Retina (tissue), 1 donor: ENCODE measurements at regions not wholly inside any gene's neighbourhood (a gene's known extent, or its start where the extent isn't known, plus 50 kb on each side); places are given as distances from the start of the nearest gene placed in this dataset.

Source experiments
- DNase-seq: peaks from one replicate; pipeline ENCODE4 v3.0.0-alpha.2; 2016

DNA sequence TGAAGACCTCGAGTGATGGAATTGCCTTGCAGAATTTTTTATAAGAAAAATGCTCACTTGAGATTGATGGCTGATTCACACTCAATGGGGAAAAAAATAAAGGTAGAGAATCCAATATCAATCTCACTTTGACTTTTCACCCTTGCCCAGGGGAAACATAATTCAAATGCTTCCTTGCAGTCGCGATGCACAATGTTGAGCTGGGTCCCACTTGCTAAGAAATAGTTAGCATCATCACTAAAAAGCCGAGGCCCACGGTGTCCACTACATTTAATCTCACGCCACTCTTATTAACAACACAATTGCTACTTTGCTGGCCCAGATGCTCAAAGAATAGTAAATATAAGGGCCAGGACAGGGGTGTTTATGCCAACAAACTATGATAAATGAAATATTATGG, 223.4 kb downstream of the SPTSSA start:
- no peak for DNase-seq

DNA sequence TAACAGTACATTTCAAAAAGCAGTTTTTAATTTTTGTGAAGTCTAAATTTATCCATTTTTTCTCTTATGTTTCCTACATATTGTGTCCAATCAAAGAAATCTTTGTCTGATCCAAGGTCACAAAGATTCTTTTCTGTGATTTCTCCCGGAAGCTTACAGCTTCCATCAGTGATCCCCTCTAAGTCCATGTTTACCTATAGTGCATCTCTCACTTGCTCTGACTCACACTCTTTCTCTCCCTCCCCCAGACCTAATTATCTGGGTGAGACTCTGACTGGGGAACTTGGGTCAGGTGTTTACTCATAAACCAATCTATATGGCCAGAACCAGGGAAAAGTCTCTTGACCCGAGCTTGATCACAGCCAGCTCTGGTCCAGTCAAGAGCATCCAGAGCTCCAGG, 224.4 kb downstream of the SPTSSA start:
- DNase-seq: no peak

DNA sequence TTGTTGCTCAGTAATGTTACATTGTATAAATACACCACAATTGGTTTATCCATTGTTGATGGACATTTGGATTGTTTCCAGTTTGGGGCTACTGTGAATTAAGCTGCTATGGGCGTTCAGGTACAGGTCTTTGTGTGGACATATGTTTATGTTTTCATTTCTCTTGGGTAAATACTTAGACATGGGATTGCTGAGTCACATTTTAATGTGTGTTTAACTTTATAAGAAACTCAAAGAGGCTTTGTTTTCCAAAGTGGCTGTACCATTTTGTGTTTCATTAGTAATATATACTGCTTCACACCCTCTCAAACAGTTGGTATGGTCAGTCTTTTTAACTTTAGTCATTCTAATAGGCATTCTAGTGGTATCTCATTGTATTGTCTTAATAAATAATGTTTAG, 225.0 kb downstream of the SPTSSA start:
- no peak for DNase-seq

DNA sequence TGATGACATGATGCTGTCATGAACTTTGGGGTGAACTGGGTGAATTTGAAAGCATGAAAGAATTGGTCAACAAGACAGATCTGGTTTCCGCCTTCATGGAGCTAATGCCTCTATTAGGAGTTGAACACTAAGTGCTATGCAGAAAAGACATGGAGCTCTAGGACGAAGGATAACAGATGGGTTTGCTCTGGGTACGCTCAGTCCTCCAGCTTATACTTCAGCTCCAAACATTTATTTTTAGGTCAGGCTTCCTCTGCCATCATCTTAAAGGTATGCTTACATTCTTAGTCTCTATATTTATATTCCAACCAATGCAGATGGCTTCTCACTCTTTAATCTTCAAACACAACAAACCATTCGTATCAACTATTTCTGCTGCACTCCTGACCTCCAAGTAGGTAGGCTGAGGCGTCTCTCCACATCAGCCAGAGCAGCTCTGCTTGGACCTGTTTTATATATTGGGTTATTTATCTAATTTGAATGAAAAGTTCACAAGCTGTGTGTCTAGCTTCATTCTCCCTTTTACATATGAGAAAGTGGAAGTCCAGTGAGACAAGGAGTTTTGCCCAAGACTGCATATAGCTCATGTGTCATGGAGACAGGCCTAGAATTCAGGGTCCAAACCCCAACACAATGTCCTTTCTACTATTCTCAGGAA, 226.3 kb downstream of the SPTSSA start:
- DNase-seq: no peak

GRCh38 chr14:34234258-34234657, 227.8 kb downstream of the SPTSSA start:
- DNase-seq: no peak

GRCh38 chr14:34233619-34234018, 228.4 kb downstream of the SPTSSA start:
- no peak for DNase-seq

- DNase-seq: no peak
Measured at GRCh38 chr14:34232790-34233189, 229.2 kb downstream of the SPTSSA start.

DNA sequence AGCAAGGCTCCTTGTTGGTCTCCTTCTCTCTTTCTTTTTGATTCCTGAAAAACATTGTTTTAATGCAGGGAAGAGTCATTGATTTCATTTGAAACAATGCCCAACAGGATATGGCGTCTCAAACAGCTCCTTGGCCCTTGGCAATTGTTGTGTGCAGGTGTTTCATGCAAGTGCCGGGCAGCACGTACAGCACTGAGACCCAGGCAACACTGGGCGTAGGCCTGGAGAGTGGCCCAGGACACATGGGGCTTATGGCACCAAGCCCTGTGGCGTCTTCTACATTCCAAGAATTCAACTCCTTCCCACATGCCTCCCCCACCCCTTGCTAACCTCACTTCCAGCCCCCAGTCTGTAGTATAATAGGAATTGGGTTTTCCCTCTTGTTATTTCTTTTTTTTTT, 230.4 kb downstream of the SPTSSA start:
- no peak for DNase-seq

DNA sequence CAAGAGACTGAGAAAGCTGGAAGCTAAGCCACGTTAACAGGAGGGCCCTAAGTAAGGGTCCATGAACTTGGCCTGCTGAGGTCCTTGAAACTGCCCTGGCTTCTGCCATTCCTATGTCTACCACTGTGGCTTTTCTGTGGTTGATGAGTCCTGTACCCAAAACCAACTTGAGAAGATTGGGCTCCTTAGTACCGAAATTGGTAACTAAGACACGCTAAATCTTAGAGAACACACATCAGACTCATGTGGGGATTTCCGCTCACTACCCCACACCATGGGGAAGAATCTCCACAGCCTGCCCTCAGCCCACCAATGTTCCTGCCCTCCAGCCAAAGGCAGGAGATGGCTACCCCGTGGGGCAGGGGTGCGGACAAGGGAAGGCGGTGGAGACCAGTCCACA, 232.9 kb downstream of the SPTSSA start:
- DNase-seq: no peak

- DNase-seq: no peak
Measured at GRCh38 chr14:34228650-34228976, 233.4 kb downstream of the SPTSSA start.

- peak; percentile 81 for DNase-seq
Measured at GRCh38 chr14:34227834-34228649, 234.0 kb downstream of the SPTSSA start.

DNA sequence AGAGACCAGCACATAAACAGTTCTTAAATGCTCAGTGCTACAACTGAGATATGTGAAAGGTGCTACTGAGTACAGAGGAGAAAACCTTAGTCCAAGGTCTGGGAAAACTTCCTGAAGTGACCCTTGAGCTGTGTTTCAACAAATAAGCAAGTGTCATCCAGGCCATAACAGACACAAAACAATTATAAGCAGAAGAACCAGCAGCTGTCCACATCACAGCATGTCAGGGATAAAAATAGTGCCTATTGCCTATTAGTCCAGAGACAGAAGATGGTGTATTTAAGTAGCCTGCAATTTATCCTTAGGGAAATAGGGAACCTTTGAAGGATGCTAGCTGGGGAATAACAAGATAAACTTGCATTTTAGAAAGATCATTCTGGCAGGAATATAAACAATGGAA, 237.8 kb downstream of the SPTSSA start:
- no peak for DNase-seq

GRCh38 chr14:34223373-34224148, 238.5 kb downstream of the SPTSSA start:
- DNase-seq: no peak

DNA sequence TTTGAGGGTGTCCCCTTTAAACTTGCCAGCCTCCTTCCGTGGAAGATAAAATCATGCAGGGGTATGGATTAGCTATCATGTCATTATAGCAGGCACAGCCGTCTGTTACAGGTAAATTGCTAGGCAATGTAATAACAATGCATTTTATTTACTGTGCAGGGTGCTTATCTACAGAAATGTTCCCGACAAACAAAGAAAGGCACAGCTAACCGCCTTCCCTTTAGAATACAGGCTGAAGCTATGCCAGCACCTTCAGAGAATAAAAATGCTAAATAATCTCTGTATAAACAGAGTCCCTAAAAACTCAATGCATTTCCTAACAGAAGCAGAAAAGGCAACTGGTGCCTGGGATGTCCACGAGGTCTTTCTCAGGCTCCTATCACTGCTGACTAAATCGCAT, 239.2 kb downstream of the SPTSSA start:
- DNase-seq: no peak

DNA sequence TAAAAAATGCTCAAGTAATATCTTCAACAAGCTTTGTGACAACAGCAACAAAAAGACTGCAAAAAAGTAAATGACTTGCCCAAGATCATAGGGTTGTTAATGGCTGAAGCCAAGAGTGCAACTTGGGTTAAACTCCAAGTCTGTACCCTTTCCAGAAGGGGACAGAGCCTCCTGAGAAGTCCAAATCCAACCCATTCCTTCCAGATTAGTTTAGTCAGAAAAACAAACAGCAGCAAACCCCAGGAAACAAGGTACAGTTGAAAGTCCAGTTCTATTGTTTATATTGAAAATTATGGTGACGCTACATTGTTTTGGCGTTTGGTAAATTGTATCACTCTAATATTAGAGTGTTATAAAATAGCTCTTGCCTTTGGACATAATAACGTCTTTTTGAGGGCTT, 239.9 kb downstream of the SPTSSA start:
- DNase-seq: no peak

DNA sequence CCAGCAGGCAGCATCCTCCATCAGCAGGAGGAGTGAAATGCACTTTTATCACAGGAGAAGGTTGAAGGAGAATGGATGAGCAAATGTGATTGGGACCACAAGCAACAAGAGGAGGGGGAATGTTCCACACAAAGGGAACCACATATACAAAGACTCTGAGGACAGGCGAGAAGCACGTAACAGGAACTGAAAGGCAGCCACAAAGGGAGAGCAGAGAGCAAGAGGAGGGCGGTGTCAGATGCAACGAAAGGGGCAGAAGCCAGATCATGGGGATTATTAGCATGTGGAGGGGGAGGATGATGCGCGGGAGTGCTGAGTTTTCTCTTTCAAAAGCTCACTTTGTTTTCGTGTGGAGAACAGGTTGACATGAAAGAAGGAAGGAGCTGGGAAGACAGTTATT, 241.1 kb downstream of the SPTSSA start:
- DNase-seq: peak; percentile 7

DNA sequence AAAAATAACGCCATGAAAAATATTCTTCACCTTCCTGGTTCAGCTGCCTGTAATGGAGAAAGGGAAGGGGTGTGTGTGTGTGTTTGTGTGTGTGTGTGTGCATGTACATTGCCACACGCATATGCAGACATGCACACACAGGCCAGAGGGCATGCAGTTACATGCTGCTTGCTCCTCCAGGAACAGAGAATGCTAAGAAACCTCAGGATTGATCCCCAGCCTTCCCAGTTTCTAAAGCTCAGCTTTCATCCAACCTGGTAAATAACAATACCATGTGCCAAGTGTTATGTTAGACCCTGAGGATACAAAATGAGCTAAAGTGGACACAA, 241.7 kb downstream of the SPTSSA start:
- no peak for DNase-seq

- DNase-seq: no peak
Measured at GRCh38 chr14:34219661-34220377, 242.2 kb downstream of the SPTSSA start.

- DNase-seq: no peak
Measured at GRCh38 chr14:34218881-34219280, 243.2 kb downstream of the SPTSSA start.

- DNase-seq: no peak
Measured at GRCh38 chr14:34214961-34215360, 247.1 kb downstream of the SPTSSA start.

GRCh38 chr14:34213332-34213731, 248.7 kb downstream of the SPTSSA start:
- DNase-seq: no peak

DNA sequence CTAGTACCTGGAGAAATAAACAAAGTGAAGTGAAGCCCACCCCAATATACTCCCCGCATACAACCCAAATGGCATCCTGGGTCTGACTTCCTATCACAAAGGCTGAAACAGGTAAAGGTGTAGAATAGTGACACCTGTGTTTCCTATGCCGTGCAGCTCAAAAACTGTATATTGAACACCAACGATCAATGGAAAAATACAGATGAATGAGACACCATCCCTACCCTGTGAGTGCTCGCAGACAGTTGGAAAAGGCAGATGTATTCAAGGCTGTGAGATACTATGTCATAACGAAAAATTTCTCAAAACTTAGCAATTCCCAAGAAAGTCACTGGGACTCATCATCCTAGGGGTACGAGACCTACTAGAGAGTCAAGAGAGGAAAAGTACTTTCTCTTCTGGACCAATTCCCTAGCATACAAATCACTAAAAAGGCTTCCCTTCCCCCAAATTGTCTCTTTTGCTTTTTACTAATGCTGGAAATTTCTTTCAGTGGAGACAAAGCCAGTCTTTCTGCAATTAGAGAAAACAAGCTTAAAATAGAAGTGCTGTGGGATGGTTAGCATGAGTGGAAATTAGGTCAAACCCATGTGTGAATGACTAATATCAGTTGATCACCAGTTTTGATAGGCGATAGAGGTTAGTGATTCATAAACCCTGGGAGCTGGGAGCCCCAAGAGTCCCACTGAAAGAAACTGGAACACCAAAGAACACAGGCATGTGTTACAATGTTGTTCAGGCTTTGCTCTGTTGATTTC, 249.7 kb downstream of the SPTSSA start:
- no peak for DNase-seq

DNA sequence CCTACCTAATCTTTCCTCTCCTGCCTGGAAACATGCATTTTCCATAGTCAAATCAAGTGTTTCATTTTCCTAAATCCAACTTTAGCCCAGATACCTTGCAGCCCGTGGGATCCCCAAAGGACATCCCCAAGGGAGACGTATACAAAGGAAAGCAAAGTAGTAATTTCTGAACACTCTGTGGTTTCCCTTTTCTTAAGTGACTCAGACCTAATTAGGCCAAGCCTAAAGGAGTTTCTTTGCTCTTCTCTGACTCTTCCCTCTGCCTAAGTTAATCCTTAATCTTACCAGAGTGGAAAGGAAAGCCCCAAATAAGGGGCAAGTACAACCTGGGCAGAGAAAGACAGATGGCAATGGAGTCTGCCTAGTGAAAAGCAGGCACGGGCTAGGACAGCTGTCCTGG, 250.3 kb downstream of the SPTSSA start:
- DNase-seq: no peak
